CD4-positive, alpha-beta T cell treated with Interleukin-10 for 1 hour (primary cell): ENCODE measurements at regions not wholly inside any gene's neighbourhood (a gene's known extent, or its start where the extent isn't known, plus 50 kb on each side); places are given as distances from the start of the nearest gene placed in this dataset.

ENCODE experiments used
- DNase-seq: peaks from one replicate; pipeline ENCODE4 v3.0.0-alpha.2; 2020

GRCh38 chr13:74706801-74707200 is 572.6 kb upstream of the KLF12 start:
- no peak for DNase-seq

GRCh38 chr13:74705438-74705837 is 571.2 kb upstream of the KLF12 start:
- DNase-seq, result no peak

- DNase-seq, result no peak
Observed at GRCh38 chr13:74703855-74704387, 569.7 kb upstream of the KLF12 start.

- no peak for DNase-seq
Observed at GRCh38 chr13:74696148-74696922, 562.1 kb upstream of the KLF12 start.

DNA sequence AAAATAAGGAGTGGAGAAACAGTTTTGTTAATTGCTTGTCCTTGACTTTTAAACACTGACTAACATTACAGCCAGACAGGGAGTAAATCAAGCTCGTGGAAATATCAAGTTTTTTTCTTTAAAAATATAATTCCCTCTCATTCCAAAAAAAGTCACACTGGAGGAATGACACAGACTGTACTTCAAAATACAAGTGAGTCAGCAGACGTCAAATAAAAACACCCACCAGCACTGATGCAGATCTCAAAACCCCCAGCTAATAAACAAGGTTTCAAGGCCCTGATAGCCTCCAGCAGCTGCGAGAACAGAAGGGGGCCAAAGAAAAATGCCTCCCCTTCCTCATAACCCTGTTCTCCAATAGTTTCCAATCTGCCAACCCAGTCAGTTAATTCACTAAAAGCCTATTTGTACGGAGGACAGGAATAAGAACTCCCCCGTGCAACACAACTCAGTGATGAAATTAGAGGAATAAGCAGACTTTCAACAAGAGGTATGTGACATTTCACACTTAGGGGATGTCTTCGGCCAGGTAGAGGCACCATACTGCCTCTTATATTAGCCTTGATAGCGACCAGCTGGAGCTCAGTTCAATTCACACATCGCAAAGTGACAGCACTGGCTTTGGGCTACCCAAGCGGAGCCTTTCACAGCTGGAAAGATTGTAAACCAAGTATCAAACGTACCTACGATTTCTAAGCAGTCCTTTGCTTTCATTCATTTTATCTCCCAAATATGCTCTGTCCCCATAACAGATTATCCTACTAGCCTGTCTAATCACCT is 561.0 kb upstream of the KLF12 start:
- no peak for DNase-seq

DNA sequence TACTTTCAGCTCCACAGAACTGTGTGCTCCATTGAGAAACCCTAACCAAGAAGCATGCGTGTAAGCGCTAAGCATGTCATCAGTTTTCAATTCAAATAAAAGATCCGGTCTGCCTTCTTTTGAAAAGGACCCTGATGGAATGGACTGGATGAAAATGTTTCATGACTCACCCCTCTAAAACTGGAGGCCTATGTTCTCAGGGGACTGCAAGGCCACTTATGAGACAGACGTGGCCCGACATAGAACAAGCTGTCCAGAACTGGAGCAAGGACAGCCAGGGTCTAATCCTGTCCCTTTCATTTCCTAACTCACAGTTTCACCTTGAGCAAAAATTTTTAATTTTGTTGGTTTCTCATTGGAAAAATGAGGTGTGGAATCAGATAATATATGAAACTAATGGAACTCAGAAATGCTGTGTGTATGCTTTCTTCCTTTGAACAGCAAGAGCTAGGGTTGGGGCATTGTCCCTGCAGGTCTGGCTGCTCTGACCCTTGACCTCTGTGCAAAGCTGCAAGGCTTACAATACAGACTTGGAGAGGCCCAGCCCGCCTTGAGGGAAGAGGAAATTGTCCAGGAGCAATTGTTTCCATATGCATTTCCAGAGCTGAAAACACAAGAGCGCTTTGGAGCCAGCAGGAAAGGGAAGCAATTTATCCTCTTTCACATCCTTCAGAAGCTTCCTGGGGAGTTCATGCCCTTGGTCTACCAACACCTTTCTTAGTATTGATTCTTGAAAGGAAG is 553.4 kb upstream of the KLF12 start:
- no peak for DNase-seq

- DNase-seq, result no peak
Observed at GRCh38 chr13:74683411-74683810, 549.2 kb upstream of the KLF12 start.

GRCh38 chr13:74682746-74683145 is 548.5 kb upstream of the KLF12 start:
- no peak for DNase-seq

- no peak for DNase-seq
Observed at GRCh38 chr13:74681891-74682290, 547.7 kb upstream of the KLF12 start.

DNA sequence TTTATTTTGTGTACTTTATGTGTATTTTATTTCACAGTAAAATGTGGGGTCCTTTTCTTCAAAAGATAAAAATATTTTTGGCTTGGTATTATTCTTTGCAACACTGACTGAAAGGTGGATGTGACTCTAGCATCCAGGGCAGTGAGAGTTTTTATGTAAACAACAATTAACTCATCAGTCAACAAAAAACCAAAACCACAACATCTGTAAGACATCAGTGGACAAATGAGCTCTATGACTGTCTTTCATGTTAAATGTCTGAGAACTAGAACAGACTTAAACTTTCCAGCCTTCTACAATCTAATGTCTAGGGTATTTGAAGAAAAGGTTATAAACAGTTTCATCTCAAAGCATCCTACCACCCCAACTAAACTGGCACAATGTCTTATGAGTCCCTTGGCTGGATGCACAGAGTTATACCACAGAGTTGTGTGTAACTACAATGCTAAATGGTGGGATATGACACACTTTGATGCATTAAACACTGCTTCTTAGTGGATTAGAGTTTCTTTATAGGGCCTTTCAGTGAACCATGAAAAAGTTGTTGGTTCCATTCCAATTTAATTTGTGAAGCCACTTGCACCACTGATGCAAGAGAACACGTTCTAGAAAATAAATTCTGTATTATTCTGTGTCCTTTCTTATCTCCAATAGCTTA is 544.2 kb upstream of the KLF12 start:
- no peak for DNase-seq

DNA sequence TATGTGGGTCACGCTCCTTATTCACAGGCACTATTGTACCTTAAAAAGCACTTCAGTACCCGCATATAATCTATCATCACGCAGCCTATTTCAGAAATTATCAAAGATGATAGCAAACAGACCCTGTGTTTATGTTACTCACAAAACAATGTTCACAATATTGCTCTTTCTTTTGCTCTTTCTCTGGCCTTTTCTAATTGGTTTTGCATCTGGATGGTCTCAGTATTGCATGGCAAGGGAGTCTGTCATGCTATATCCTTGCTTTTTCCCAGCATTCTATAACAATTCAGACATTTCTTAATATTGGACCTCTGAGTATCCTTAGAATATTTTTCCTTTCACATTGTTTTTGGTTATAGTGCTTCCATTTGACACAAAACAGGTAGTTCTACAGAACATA is 541.8 kb upstream of the KLF12 start:
- DNase-seq, result no peak

GRCh38 chr13:74675182-74675581 is 541.0 kb upstream of the KLF12 start:
- no peak for DNase-seq

DNA sequence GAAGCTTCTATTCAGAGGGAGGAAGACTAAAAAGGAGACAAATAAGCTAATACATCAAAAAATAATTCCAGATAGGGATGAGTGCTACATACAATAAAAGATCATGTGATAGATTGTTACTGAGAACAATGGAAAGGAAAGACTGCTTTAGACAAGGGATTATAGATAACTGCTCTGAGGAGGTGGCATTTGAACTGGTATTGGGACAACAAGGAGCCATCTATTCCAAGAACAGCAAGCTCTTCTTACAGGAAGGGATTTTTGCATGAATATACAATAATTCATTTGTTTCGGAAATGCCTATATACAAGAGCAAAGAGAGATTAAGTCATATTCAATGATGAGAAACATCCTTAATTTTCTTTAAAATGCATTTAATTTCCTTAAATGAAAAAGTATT is 540.5 kb upstream of the KLF12 start:
- DNase-seq, result no peak

GRCh38 chr13:74669149-74669548 is 534.9 kb upstream of the KLF12 start:
- DNase-seq, result no peak

DNA sequence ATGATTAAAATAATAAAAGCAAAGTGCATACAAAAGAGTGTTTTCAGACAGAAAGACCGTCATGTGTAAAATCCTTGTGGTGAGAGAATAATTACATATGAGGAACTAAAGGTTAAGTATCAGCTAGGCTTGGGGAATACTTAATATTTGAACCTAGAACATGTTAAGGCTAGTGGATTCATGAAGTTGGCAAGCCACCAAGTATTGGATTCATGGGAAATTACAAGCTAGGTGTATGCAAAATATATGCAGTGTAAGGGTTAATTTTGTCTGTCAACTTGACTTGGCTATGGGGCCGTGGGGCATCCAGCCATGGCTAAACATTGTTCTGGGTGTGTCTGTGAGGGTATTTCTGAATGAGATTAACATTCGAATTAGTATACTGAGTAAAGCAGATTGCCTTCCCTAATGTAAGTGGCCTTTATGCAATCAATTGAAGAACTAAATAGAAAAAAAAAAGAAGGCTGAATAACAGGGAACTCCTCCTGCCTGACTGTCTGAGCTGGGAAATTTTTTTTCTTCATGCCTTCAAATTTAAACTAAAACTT is 533.5 kb upstream of the KLF12 start:
- no peak for DNase-seq

DNA sequence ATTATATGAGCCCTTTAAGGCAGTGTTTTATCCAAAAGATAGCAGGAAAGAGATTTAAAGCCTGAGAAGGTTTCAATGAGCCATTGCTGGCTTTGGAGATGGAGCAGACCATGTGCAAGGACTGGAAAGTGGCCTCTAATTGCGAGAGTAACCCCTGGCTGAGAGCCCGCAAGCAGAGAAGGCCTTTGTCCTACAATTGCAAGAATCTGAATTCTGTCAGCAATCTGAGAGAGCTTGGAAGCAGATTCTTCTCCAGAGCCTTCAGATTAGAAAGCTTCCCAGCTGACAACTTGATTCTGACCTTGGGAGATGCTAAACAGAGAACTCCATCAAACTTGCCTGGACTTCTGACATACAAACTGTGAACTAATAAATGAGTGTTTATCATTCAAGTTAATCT is 528.7 kb upstream of the KLF12 start:
- DNase-seq, result no peak

- no peak for DNase-seq
Observed at GRCh38 chr13:74661851-74662250, 527.6 kb upstream of the KLF12 start.

GRCh38 chr13:74657765-74658164 is 523.6 kb upstream of the KLF12 start:
- no peak for DNase-seq

DNA sequence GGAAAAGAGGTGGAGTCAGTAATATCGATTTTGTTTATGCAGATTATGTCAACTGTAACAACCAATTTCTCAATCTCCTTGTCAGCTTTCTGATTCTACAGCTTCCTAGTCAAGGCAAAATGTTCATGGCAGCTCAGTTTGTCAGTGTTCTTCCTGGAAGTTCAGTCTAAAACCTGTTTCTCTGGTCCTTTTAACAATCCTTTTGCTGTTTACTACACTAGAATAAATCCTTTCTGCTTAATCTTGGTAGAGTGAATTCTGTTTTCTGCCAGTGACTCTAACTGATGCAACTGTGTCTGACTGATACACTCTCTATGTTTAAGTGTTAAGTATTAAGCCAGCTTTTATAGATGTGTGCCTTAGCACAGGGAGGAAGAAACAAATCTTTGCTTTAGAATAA is 516.9 kb upstream of the KLF12 start:
- no peak for DNase-seq

GRCh38 chr13:74647991-74648390 is 513.8 kb upstream of the KLF12 start:
- no peak for DNase-seq

GRCh38 chr13:74647211-74647610 is 513.0 kb upstream of the KLF12 start:
- no peak for DNase-seq

DNA sequence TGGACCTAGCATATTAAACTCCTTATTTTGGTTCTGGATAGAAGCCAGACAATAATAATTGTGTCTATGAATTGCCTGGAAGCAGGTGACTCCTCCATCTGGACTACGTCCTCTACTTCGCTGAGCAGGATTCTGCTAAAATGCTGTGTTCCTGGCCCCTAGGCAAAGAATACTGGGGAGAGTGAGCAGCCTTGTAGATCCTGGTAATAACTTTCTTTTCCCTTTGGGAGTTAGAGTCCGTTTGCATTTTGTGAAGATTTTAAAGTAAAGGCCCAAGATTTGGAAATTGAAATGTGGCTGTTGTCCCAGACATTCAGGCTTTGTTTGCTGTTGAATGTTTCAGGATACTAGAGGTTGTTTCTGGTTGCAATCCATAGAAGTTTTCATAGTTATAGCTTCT is 511.9 kb upstream of the KLF12 start:
- no peak for DNase-seq

- DNase-seq, result no peak
Observed at GRCh38 chr13:74645586-74645985, 511.4 kb upstream of the KLF12 start.
